H1 (cell line): ENCODE measurements at regions not wholly inside any gene's neighbourhood (a gene's known extent, or its start where the extent isn't known, plus 50 kb on each side); places are given as distances from the start of the nearest gene placed in this dataset.

ENCODE experiments used
- CTCF ChIA-PET: fragments of 300-600 bp; sonication (Branson Sonifier 250); formaldehyde crosslinking; loops from one replicate; lab custom pipeline; 2021; ENCODE audit not compliant: partially characterized antibody; lab: Charles Lee
- POLR2A ChIA-PET: fragments of 300-600 bp; sonication (Branson Sonifier 250); formaldehyde crosslinking; loops from one replicate; lab custom pipeline; 2021; ENCODE audit warnings: inconsistent platforms; ENCODE audit not compliant: partially characterized antibody; lab: Charles Lee
- DNase-seq, 2 experiments: peaks; one replicate each; pipeline versions ENCODE4 v3.0.0 to v3.0.0-alpha.2; 2010 to 2022; ENCODE audit warnings: low spot score in 2 of 2, low read depth in 1 of 2, mixed read lengths in 1 of 2
- FAIRE-seq: peaks from 2 replicates; lab custom pipeline; 2011; peaks lifted over from hg19 to GRCh38; lab: Jason Lieb, UNC
- H2AFZ ChIP-seq: 2 replicates; pipeline ENCODE4 v1.8.1; 2012; ENCODE audit warnings: low read length, inconsistent platforms
- H2AK5ac ChIP-seq: 2 replicates; pipeline ENCODE4 v1.6.1; 2013; ENCODE audit warnings: low read depth, low read length
- H2BK120ac ChIP-seq: replicated peaks from 2 replicates; pipeline ENCODE3; 2013; ENCODE audit warnings: low read depth, low read length, inconsistent platforms
- H2BK12ac ChIP-seq: 2 replicates; pipeline ENCODE4 v1.6.1; 2013; ENCODE audit warnings: low read depth, low read length
- H2BK15ac ChIP-seq: 2 replicates; pipeline ENCODE4 v1.6.1; 2013; ENCODE audit warnings: low read length
- H2BK20ac ChIP-seq: 2 replicates; pipeline ENCODE4 v1.6.1; 2013; ENCODE audit warnings: low read length
- H2BK5ac ChIP-seq: 2 replicates; pipeline ENCODE4 v1.6.1; 2013; ENCODE audit warnings: low read depth, low read length
- H3K14ac ChIP-seq: 2 replicates; pipeline ENCODE4 v1.6.1; 2013; ENCODE audit warnings: inconsistent platforms; ENCODE audit not compliant: insufficient read length
- H3K18ac ChIP-seq: 2 replicates; pipeline ENCODE4 v1.6.1; 2013; ENCODE audit warnings: low read length; ENCODE audit errors: extremely low read depth
- H3K23ac ChIP-seq: 2 replicates; pipeline ENCODE4 v1.6.1; 2013; ENCODE audit warnings: inconsistent platforms; ENCODE audit not compliant: insufficient read length
- H3K23me2 ChIP-seq: 2 replicates; pipeline ENCODE4 v1.6.1; 2013; ENCODE audit warnings: low read depth, low read length
- H3K27ac ChIP-seq: 2 replicates; pipeline ENCODE4 v1.6.1; 2011; ENCODE audit warnings: low read depth, low read length, inconsistent platforms
- H3K27me3 ChIP-seq, 4 experiments: replicated peaks in 1 of 4; 1 replicate in 1 of 4; 2 replicates in 3 of 4; pipeline versions ENCODE4 v1.6.1 to v1.8.1; 2011 to 2013; ENCODE audit warnings: low read length in 3 of 4, mild to moderate bottlenecking in 3 of 4, inconsistent platforms in 2 of 4, mixed read lengths in 2 of 4, moderate library complexity in 1 of 4; ENCODE audit not compliant: control insufficient read depth in 3 of 4, insufficient read depth in 3 of 4; ENCODE audit errors: extremely low read depth in 1 of 4
- H3K36me3 ChIP-seq, 4 experiments: 2 replicates each; pipeline versions ENCODE4 v1.6.1 to v1.8.1; 2011 to 2013; ENCODE audit warnings: mild to moderate bottlenecking in 4 of 4, low read length in 3 of 4, moderate library complexity in 2 of 4, control low read depth in 1 of 4, inconsistent platforms in 1 of 4; ENCODE audit not compliant: insufficient read depth in 4 of 4, control insufficient read depth in 2 of 4
- H3K4ac ChIP-seq: replicated peaks from 2 replicates; pipeline ENCODE3; 2013; ENCODE audit warnings: low read length, low read depth, mixed read lengths, inconsistent platforms; ENCODE audit not compliant: insufficient read length
- H3K4me1 ChIP-seq, 4 experiments: replicated peaks in 1 of 4; 1 replicate in 1 of 4; 2 replicates in 3 of 4; pipeline versions ENCODE4 v1.6.1 to v1.8.1; 2011 to 2013; ENCODE audit warnings: low read length in 3 of 4, inconsistent platforms in 2 of 4, mixed read lengths in 1 of 4; ENCODE audit not compliant: insufficient read depth in 4 of 4, control insufficient read depth in 3 of 4
- H3K4me2 ChIP-seq, 2 experiments: 2 replicates each; pipeline versions ENCODE4 v1.6.1 to v1.8.1; 2011 to 2013; ENCODE audit warnings: low read depth in 2 of 2, low read length in 2 of 2, control low read depth in 1 of 2, inconsistent platforms in 1 of 2, mild to moderate bottlenecking in 1 of 2; ENCODE audit not compliant: insufficient read depth in 1 of 2
- H3K4me3 ChIP-seq, 4 experiments: fragments of 200-600, 300-600 bp in 1 of 4; sonication (generic), shearing (Covaris generic), sonication (Bioruptor Twin) in 1 of 4; 2 replicates each; pipeline versions ENCODE4 v1.5.1 to v1.8.1; 2011 to 2016; ENCODE audit warnings: low read length in 4 of 4, low read depth in 3 of 4, control low read depth in 2 of 4, inconsistent platforms in 2 of 4, mild to moderate bottlenecking in 2 of 4, mixed read lengths in 1 of 4, moderate library complexity in 1 of 4; ENCODE audit not compliant: insufficient read depth in 2 of 4; ENCODE audit errors: extremely low read depth in 1 of 4
- H3K56ac ChIP-seq: replicated peaks from 2 replicates; pipeline ENCODE3; 2013; ENCODE audit warnings: low read depth, mild to moderate bottlenecking, mixed read lengths, low read length, inconsistent platforms; ENCODE audit not compliant: insufficient read length
- H3K79me1 ChIP-seq: 2 replicates; pipeline ENCODE4 v1.6.1; 2013; ENCODE audit warnings: low read depth, low read length, control low read depth
- H3K79me2 ChIP-seq, 2 experiments: 2 replicates each; pipeline versions ENCODE4 v1.6.1 to v1.8.1; 2012 to 2013; ENCODE audit warnings: low read length in 2 of 2, mild to moderate bottlenecking in 2 of 2, inconsistent platforms in 1 of 2; ENCODE audit not compliant: insufficient read depth in 2 of 2, control insufficient read depth in 1 of 2
- H3K9ac ChIP-seq, 4 experiments: replicated peaks in 1 of 4; 1 replicate in 1 of 4; 2 replicates in 3 of 4; pipeline versions ENCODE4 v1.6.1 to v1.8.1; 2011 to 2013; ENCODE audit warnings: low read depth in 3 of 4, low read length in 3 of 4, control low read depth in 2 of 4, mild to moderate bottlenecking in 2 of 4, moderate library complexity in 2 of 4, inconsistent platforms in 1 of 4; ENCODE audit errors: extremely low read depth in 1 of 4
- H3K9me3 ChIP-seq, 2 experiments: 2 replicates each; pipeline versions ENCODE4 v1.6.1 to v1.8.1; 2012 to 2013; ENCODE audit warnings: mild to moderate bottlenecking in 2 of 2, moderate library complexity in 2 of 2, control low read depth in 1 of 2, inconsistent platforms in 1 of 2, low read depth in 1 of 2, low read length in 1 of 2, mixed read lengths in 1 of 2; ENCODE audit not compliant: insufficient read depth in 2 of 2
- H4K20me1 ChIP-seq, 2 experiments: replicated peaks in 1 of 2; 2 replicates each; pipeline versions ENCODE3 to v1.8.1; 2011 to 2013; ENCODE audit warnings: inconsistent platforms in 2 of 2, low read length in 2 of 2, mild to moderate bottlenecking in 1 of 2; ENCODE audit not compliant: insufficient read depth in 2 of 2, control insufficient read depth in 1 of 2
- H4K5ac ChIP-seq: 2 replicates; pipeline ENCODE4 v1.6.1; 2013; ENCODE audit warnings: low read length, low read depth, mixed read lengths, inconsistent platforms; ENCODE audit not compliant: insufficient read length
- H4K8ac ChIP-seq: 2 replicates; pipeline ENCODE4 v1.8.0; 2013; ENCODE audit warnings: mild to moderate bottlenecking, moderate library complexity, low read length, inconsistent platforms; ENCODE audit not compliant: insufficient read depth; ENCODE audit errors: extremely low read depth
- H4K91ac ChIP-seq: replicated peaks from 2 replicates; pipeline ENCODE3; 2013; ENCODE audit warnings: low read length, mixed read lengths, inconsistent platforms; ENCODE audit not compliant: insufficient read length
- ASH2L ChIP-seq: fragments of 200-600, 300-600 bp; sonication (generic); IDR thresholded peaks from one replicate; pipeline ENCODE4 v1.7.1; 2017; ENCODE audit warnings: low read length
- ATF3 ChIP-seq: IDR thresholded peaks from 2 replicates; pipeline ENCODE4 v1.6.1; 2011; ENCODE audit warnings: low read depth, mild to moderate bottlenecking, low read length; ENCODE audit not compliant: insufficient read depth
- CEBPB ChIP-seq: IDR thresholded peaks from 2 replicates; pipeline ENCODE4 v1.6.1; 2012; ENCODE audit warnings: low read depth, low read length
- HDAC2 ChIP-seq, 2 experiments: fragments of 300-600 bp in 1 of 2; sonication (generic) in 1 of 2; IDR thresholded peaks; 2 replicates each; pipeline ENCODE4 v1.6.1; 2011 to 2012; ENCODE audit warnings: low read depth in 2 of 2, low read length in 2 of 2, mild to moderate bottlenecking in 2 of 2, moderate library complexity in 2 of 2, borderline replicate concordance in 1 of 2, inconsistent platforms in 1 of 2
- KDM5A ChIP-seq: fragments of 200-600 bp; IDR thresholded peaks from 2 replicates; pipeline ENCODE4 v1.7.1; 2012; ENCODE audit warnings: mild to moderate bottlenecking, low read length, inconsistent platforms, mixed read lengths
- RBBP5 ChIP-seq: IDR thresholded peaks from 2 replicates; pipeline ENCODE4 v1.7.1; 2012; ENCODE audit warnings: low read depth, mild to moderate bottlenecking, inconsistent platforms, low read length, moderate library complexity, borderline replicate concordance
- USF2 ChIP-seq: IDR thresholded peaks from 2 replicates; pipeline ENCODE4 v1.6.1; 2011; ENCODE audit warnings: low read length, improper control_type of control experiment
- WGBS, 2 experiments: shearing (Covaris generic) in 1 of 2; methylation state at CpG; one replicate each; pipeline versions ENCODE4 v1.1.6 to v1.1.7; 2013 to 2015; ENCODE audit warnings: low lambda C conversion rate in 2 of 2, mixed read lengths in 2 of 2, inconsistent platforms in 1 of 2, low coverage in 1 of 2, missing lambda C conversion rate in 1 of 2; ENCODE audit not compliant: insufficient replicate concordance in 2 of 2, insufficient coverage in 1 of 2, insufficient read length in 1 of 2; ENCODE audit errors: extremely low coverage in 1 of 2, missing lambda C conversion rate in 1 of 2; 5-methylcytosine and 5-hydroxymethylcytosine counted together

GRCh38 chr2:43138441-43138840 is 88.0 kb downstream of the ZFP36L2 start:
- H2AFZ ChIP-seq: no peak overlapping the region
- H4K5ac ChIP-seq: no peak overlapping the region
- H2BK12ac ChIP-seq: no peak overlapping the region
- H3K9ac ChIP-seq: no peak overlapping the region
- H4K8ac ChIP-seq: no peak overlapping the region
- no peak for FAIRE-seq
- no peaks in the 10 kb centered on the region for H3K36me3 ChIP-seq
- no peak overlapping the region for H3K14ac ChIP-seq
- no peaks in the 10 kb centered on the region for H4K20me1 ChIP-seq
- WGBS, 2 experiments: 95% methylated on average over 3 of the region's 3 CpGs; no CpG with 5 or more reads in 1 of the 2 experiments
- H3K4ac ChIP-seq: no peak overlapping the region
- no peak overlapping the region for H3K4me2 ChIP-seq
- no peak overlapping the region for H4K91ac ChIP-seq
- H3K9me3 ChIP-seq: no peaks in the 10 kb centered on the region
- no peak overlapping the region for H3K27ac ChIP-seq
- no peak overlapping the region for H3K56ac ChIP-seq
- H3K79me2 ChIP-seq: no peaks in the 10 kb centered on the region
- no peak overlapping the region for H2BK5ac ChIP-seq
- no peak overlapping the region for H2BK15ac ChIP-seq
- CTCF ChIA-PET: interaction anchor here (0.8 to 4.0 kb wide), 7 partner anchors 11 to 212 kb away, joined by 3 to 27 read pairs (median 5); no protein-coding TSS in a partner anchor
- POLR2A ChIA-PET: no interaction called here
- H3K18ac ChIP-seq: no peak overlapping the region; the same call in 1 of the 2 replicates
- no peak overlapping the region for H3K4me3 ChIP-seq
- TF ChIP-seq HDAC2 (IDR thresholded peaks at IDR 0.05; ENCODE audit: borderline replicate concordance in 1 of 2, low read depth in 2 of 2, low read length in 2 of 2): no peak
- TF ChIP-seq ATF3: no peak
- TF ChIP-seq RBBP5: no peak
- peak; percentile 38; the same call in 1 of the 2 replicates for TF ChIP-seq USF2
- no peak for TF ChIP-seq CEBPB
- TF ChIP-seq KDM5A: no peak
- TF ChIP-seq ASH2L: no peak
- no peaks in the 10 kb centered on the region for H3K27me3 ChIP-seq
- no peak overlapping the region for H2BK120ac ChIP-seq
- H2AK5ac ChIP-seq: no peak overlapping the region
- H2BK20ac ChIP-seq: no peak overlapping the region
- H3K23me2 ChIP-seq: no peaks in the 10 kb centered on the region; the same call in none of the 2 replicates
- no peak overlapping the region for H3K23ac ChIP-seq
- H3K4me1 ChIP-seq: peaks cover 0 to 21% (median 11%) of the 10 kb centered on the region in 4 experiments; a peak in 6 of 7 replicates
- no peak for DNase-seq
- H3K79me1 ChIP-seq: no peaks in the 10 kb centered on the region
